GM12891 (cell line): ENCODE measurements at regions not wholly inside any gene's neighbourhood (a gene's known extent, or its start where the extent isn't known, plus 50 kb on each side); places are given as distances from the start of the nearest gene placed in this dataset.

Experiments used
- POLR2A ChIP-seq: IDR thresholded peaks from 2 replicates; pipeline ENCODE4 v1.6.1; 2011; ENCODE audit warnings: low read depth, low read length, control low read depth
- POLR2AphosphoS5 ChIP-seq: IDR thresholded peaks from 2 replicates; pipeline ENCODE4 v1.6.1; 2011; ENCODE audit warnings: low read depth, low read length, control low read depth
- POU2F2 ChIP-seq: IDR thresholded peaks from 2 replicates; pipeline ENCODE4 v1.6.1; 2011; ENCODE audit warnings: low read depth, mild to moderate bottlenecking, control low read depth, low read length, moderate library complexity

- no peak for TF ChIP-seq POLR2A
- TF ChIP-seq POU2F2, result no peak
- no peak for TF ChIP-seq POLR2AphosphoS5
These were observed 175.6 kb upstream of the TENM4 start for GRCh38 chr11:79616392-79616851.
